ENCODE measurements at regions not wholly inside any gene's neighbourhood (a gene's known extent, or its start where the extent isn't known, plus 50 kb on each side); places are given as distances from the start of the nearest gene placed in this dataset.

DNA sequence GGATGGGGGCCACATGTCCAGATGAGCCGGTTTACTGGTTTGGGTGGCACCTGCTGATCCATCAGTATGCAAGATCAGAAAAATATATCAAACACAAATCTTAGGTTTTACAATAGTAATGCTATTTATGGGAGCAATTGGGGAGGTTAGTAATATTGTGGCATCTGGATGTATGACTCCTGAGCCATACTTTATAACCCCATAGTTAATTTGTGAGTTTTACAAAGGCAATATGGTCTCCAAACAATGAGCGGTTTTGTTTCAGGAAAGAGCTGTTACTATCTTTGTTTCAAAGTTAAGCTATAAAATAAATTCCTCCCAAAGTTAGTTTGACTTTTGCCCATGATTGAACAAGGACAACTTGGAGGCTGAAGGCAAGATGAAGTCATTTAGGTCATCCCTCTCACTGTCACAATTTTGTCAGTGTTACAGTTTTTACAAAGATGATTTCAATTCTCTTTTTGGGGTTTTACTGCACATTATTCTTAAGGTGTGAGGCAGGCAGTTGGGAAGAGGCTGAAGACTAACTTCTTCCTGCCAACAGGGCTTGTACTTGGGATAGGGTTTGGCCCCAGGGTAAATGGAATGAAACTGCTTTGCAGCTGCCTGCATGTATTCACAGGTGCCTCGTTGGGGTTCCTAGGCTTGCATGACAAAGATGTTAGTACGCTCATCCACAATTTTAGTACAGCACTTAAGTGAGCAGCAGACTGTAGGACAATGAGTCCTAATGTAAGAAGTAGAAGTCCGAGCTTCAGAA is 296.6 kb upstream of the NDN start:
- FAIRE-seq (no peak), DNase-seq (ENCODE audit: low read depth) (no peak)
- Histone ChIP-seq H3K4me3 (ENCODE audit: low read depth, low read length) (no peak overlapping the region), H3K27me3 (ENCODE audit: control insufficient read depth, insufficient read depth, low read length) (no peaks in the 10 kb centered on the region), H3K36me3 (ENCODE audit: control insufficient read depth, insufficient read depth, low read length) (no peaks in the 10 kb centered on the region)
- TF ChIP-seq, protein P1, sequence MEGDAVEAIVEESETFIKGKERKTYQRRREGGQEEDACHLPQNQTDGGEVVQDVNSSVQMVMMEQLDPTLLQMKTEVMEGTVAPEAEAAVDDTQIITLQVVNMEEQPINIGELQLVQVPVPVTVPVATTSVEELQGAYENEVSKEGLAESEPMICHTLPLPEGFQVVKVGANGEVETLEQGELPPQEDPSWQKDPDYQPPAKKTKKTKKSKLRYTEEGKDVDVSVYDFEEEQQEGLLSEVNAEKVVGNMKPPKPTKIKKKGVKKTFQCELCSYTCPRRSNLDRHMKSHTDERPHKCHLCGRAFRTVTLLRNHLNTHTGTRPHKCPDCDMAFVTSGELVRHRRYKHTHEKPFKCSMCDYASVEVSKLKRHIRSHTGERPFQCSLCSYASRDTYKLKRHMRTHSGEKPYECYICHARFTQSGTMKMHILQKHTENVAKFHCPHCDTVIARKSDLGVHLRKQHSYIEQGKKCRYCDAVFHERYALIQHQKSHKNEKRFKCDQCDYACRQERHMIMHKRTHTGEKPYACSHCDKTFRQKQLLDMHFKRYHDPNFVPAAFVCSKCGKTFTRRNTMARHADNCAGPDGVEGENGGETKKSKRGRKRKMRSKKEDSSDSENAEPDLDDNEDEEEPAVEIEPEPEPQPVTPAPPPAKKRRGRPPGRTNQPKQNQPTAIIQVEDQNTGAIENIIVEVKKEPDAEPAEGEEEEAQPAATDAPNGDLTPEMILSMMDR (IDR thresholded peaks at IDR 0.05; ENCODE audit: insufficient read depth, low read length, severe bottlenecking): no peak

DNA sequence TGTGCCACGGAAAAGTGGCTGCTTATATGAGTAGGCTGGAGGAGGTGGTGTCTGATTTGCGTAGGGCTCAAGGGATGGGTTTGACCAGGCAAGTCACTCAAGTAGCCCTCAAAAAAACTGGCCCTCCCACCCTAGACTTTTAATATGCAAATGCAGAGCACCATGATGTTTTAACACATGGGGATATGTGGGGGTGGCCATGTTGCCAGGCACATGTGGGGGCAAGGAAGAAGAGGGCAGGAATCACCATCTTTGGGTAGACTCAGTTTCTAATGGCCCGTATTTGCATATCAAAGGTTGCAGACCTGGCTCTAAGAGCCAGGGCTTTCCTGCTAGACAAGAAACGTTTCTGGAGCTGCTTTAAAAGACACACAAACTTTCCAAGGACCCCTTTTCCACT is 307.2 kb upstream of the NDN start:
- TF ChIP-seq, protein P1 (IDR thresholded peaks at IDR 0.05; ENCODE audit: insufficient read depth, low read length, severe bottlenecking): no peak
- no peak for FAIRE-seq
- H3K36me3 ChIP-seq (ENCODE audit: control insufficient read depth, insufficient read depth, low read length): no peaks in the 10 kb centered on the region
- H3K4me3 ChIP-seq (ENCODE audit: low read depth, low read length): no peak overlapping the region
- DNase-seq (ENCODE audit: low read depth): no peak
- no peaks in the 10 kb centered on the region for H3K27me3 ChIP-seq (ENCODE audit: control insufficient read depth, insufficient read depth, low read length)

- DNase-seq (ENCODE audit: low read depth) (no peak), FAIRE-seq (no peak)
- Histone ChIP-seq H3K27me3 (ENCODE audit: control insufficient read depth, insufficient read depth, low read length) (no peaks in the 10 kb centered on the region), H3K36me3 (ENCODE audit: control insufficient read depth, insufficient read depth, low read length) (no peaks in the 10 kb centered on the region), H3K4me3 (ENCODE audit: low read depth, low read length) (no peak overlapping the region)
- TF ChIP-seq, protein P1 (IDR thresholded peaks at IDR 0.05; ENCODE audit: insufficient read depth, low read length, severe bottlenecking): no peak
Measured at GRCh38 chr15:23998056-23998455, 311.0 kb upstream of the NDN start.

- Histone ChIP-seq H3K4me3 (ENCODE audit: low read depth, low read length) (no peak overlapping the region), H3K36me3 (ENCODE audit: control insufficient read depth, insufficient read depth, low read length) (no peaks in the 10 kb centered on the region), H3K27me3 (ENCODE audit: control insufficient read depth, insufficient read depth, low read length) (no peaks in the 10 kb centered on the region)
- no peak for FAIRE-seq
- TF ChIP-seq, protein P1 (IDR thresholded peaks at IDR 0.05; ENCODE audit: insufficient read depth, low read length, severe bottlenecking): no peak
- no peak for DNase-seq (ENCODE audit: low read depth)
Measured at GRCh38 chr15:24008476-24008875, 321.4 kb upstream of the NDN start.

DNA sequence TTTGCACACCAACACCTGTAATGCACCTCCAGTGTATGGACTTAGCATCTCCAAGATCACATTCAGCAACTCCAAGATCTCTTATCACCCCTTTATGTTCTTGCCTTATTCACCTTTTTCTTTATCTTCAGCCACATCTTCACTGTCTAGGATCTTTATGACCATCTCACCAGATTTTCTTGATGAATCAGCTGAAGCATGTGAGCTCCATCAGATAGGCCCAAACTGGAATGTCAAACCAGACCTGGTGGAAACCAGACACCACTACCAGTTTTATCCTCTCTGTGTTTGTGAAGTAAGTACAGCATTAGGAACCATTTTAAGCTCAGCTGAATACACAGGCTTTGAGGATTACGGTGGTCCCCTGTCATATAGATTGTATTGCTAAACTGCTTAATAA is 330.4 kb upstream of the NDN start:
- DNase-seq (ENCODE audit: low read depth) (no peak), FAIRE-seq (no peak)
- Histone ChIP-seq H3K36me3 (ENCODE audit: control insufficient read depth, insufficient read depth, low read length) (no peaks in the 10 kb centered on the region), H3K27me3 (ENCODE audit: control insufficient read depth, insufficient read depth, low read length) (no peaks in the 10 kb centered on the region), H3K4me3 (ENCODE audit: low read depth, low read length) (no peak overlapping the region)
- TF ChIP-seq, protein P1 (IDR thresholded peaks at IDR 0.05; ENCODE audit: insufficient read depth, low read length, severe bottlenecking): no peak

DNA sequence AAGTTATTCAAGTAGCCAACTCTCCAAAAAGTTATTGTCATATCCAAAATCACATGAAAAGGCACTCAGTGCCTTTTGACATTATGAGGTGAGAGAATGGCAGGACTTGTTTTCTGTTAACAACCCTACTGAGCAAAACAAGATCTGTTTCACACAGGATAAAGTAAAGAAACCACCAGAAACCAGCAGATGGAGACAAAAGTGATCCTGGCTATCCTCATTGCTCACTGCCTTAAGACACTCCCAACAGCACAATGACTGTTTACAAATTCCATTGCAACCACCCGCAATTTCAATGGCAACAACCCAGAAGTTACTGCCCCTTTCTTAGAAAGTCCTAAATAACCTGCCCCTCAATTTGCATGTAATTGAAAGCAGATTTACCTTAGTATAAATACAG is 352.6 kb upstream of the NDN start:
- DNase-seq (ENCODE audit: low read depth) (peak; percentile 26), FAIRE-seq (no peak)
- TF ChIP-seq, protein P1 (IDR thresholded peaks at IDR 0.05; ENCODE audit: insufficient read depth, low read length, severe bottlenecking): no peak
- Histone ChIP-seq H3K36me3 (ENCODE audit: control insufficient read depth, insufficient read depth, low read length) (no peaks in the 10 kb centered on the region), H3K4me3 (ENCODE audit: low read depth, low read length) (no peak overlapping the region), H3K27me3 (ENCODE audit: control insufficient read depth, insufficient read depth, low read length) (no peaks in the 10 kb centered on the region)

Data from bronchial epithelial cell (primary cell).